Transverse colon (tissue), 4 donors: ENCODE measurements at regions not wholly inside any gene's neighbourhood (a gene's known extent, or its start where the extent isn't known, plus 50 kb on each side); places are given as distances from the start of the nearest gene placed in this dataset.

Experiments used
- DNase-seq: peaks from one replicate; pipeline ENCODE4 v3.0.0-alpha.2; 2019
- H3K27ac ChIP-seq, 4 donors: fragments of 200-600 bp; sonication (generic); 2 replicates each; pipeline ENCODE4 v1.5.1; 2016 to 2018; ENCODE audit warnings: inconsistent platforms in 4 of 4
- H3K27me3 ChIP-seq: fragments of 200-600 bp; sonication (generic); 2 replicates; pipeline ENCODE4 v1.5.1; 2017; ENCODE audit warnings: inconsistent platforms
- H3K36me3 ChIP-seq, 4 donors: fragments of 200-600 bp; sonication (generic); 2 replicates each; pipeline ENCODE4 v1.5.1; 2017 to 2019; ENCODE audit warnings: inconsistent platforms in 4 of 4
- H3K4me1 ChIP-seq, 4 donors: fragments of 200-600 bp; sonication (generic); 2 replicates each; pipeline ENCODE4 v1.5.1; 2017 to 2020; ENCODE audit warnings: inconsistent platforms in 4 of 4
- H3K4me3 ChIP-seq, 4 donors: fragments of 200-600 bp; sonication (generic); 1 replicate in 1 of 4; 2 replicates in 3 of 4; pipeline versions ENCODE4 v1.5.1 to v1.6.1; 2017 to 2019; ENCODE audit warnings: inconsistent platforms in 4 of 4
- H3K9me3 ChIP-seq, 2 donors: fragments of 200-600 bp; sonication (generic); 2 replicates each; pipeline ENCODE4 v1.5.1; 2017 to 2019; ENCODE audit warnings: inconsistent platforms in 2 of 2
- EP300 ChIP-seq: sonication (generic); formaldehyde crosslinking; IDR thresholded peaks from one replicate; pipeline ENCODE4 v1.6.1; 2017; ENCODE audit warnings: antibody characterized with exemption, low read depth
- POLR2A ChIP-seq: fragments of 450-650 bp; IDR thresholded peaks from one replicate; pipeline ENCODE4 v1.6.1; 2016; ENCODE audit warnings: antibody characterized with exemption, mild to moderate bottlenecking, moderate library complexity
- POLR2AphosphoS5 ChIP-seq, 3 donors: sonication (generic); formaldehyde crosslinking; IDR thresholded peaks; one replicate each; pipeline ENCODE4 v1.6.1; 2016; ENCODE audit warnings: antibody characterized with exemption in 3 of 3
- WGBS, 2 donors: methylation state at CpG; one replicate each; pipeline ENCODE4 v1.1.5; 2018; ENCODE audit warnings: low coverage in 1 of 2; 5-methylcytosine and 5-hydroxymethylcytosine counted together
- in situ Hi-C, 4 donors: fragments of 200-750 bp; cut with MboI; loops; one replicate each; pipeline versions ENCODE4 v1.15.0 to v1.15.1; 2017; ENCODE audit warnings: low sequenced_read_pairs in 3 of 4, low pct_ligation_motif_present in 1 of 4, low pct_unique_long_range_greater_than_20kb in 1 of 4
- intact Hi-C: fragments of 100-400 bp; cut with DNase I; formaldehyde crosslinking; loops from one replicate; pipeline ENCODE4 v1.15.1; 2023; ENCODE audit warnings: low total_unique reads
- TF ChIP-seq, protein P1 (sequence below), 5 experiments: fragments of 200-600 bp in 3 of 5; fragments of 450-650 bp in 2 of 5; sonication (generic) in 3 of 5; IDR thresholded peaks; 1 replicate in 2 of 5; 2 replicates in 3 of 5; pipeline ENCODE4 v1.5.1; 2016 to 2017; ENCODE audit warnings: antibody characterized with exemption in 5 of 5, inconsistent platforms in 3 of 5, mild to moderate bottlenecking in 2 of 5, moderate library complexity in 1 of 5

DNA sequence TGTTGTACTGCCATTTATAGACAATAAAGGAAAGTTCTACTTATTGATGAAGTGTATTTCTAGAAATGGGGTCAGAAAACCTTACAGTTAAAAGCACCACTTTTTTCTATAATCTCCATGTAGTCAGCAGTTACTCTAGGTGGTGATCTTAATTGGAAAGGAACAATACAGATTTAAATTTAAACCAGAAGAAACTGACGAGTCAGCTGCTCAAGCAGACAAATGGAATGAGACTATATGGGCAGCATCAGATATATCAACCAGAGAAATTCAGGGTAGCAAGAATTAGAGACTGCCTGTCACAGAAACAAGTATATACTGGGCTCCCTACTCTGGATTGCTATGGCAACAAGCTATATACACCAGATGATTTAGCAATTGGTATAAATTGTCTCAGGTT lies 99.6 kb upstream of the SCG2 start:
- TF ChIP-seq, protein P1, sequence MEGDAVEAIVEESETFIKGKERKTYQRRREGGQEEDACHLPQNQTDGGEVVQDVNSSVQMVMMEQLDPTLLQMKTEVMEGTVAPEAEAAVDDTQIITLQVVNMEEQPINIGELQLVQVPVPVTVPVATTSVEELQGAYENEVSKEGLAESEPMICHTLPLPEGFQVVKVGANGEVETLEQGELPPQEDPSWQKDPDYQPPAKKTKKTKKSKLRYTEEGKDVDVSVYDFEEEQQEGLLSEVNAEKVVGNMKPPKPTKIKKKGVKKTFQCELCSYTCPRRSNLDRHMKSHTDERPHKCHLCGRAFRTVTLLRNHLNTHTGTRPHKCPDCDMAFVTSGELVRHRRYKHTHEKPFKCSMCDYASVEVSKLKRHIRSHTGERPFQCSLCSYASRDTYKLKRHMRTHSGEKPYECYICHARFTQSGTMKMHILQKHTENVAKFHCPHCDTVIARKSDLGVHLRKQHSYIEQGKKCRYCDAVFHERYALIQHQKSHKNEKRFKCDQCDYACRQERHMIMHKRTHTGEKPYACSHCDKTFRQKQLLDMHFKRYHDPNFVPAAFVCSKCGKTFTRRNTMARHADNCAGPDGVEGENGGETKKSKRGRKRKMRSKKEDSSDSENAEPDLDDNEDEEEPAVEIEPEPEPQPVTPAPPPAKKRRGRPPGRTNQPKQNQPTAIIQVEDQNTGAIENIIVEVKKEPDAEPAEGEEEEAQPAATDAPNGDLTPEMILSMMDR (IDR thresholded peaks at IDR 0.05), result no peak
- no peak for TF ChIP-seq POLR2AphosphoS5 (IDR thresholded peaks at IDR 0.05)
- TF ChIP-seq POLR2A, result no peak
- no peak for TF ChIP-seq EP300
- in situ Hi-C loops, result no loop called here
- WGBS, 2 donors, result 84% methylated on average over 1 of the region's 1 CpG; no CpG with 5 or more reads in 1 of the 2 donors

DNA sequence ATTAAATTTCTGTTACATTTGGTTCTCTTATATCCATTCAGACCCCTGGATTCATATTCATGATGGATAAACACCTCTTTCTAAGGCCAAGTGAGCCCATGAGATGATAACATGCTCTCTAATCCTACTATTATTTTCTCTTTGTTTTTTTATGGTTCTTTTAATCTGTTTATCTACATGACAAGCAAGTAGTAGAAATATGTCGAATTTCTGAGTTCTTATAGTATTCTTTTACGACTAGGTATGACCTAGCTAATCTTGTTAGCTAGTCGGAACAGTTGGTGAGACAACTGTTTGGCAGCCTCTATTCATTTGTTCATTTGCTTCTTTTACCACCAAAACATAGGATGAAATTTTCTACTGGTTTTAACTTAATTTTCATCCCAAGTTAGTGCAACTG lies 98.1 kb upstream of the SCG2 start:
- intact Hi-C loops, result no loop called here
- Histone ChIP-seq H3K27ac (no peak overlapping the region), H3K27me3 (no peaks in the 10 kb centered on the region), H3K36me3 (no peaks in the 10 kb centered on the region), H3K4me3 (no peak overlapping the region), H3K9me3 (no peaks in the 10 kb centered on the region), H3K4me1 (no peaks in the 10 kb centered on the region)
- in situ Hi-C loops, result no loop called here
- no peak for TF ChIP-seq POLR2AphosphoS5 (IDR thresholded peaks at IDR 0.05)
- TF ChIP-seq, protein P1 (IDR thresholded peaks at IDR 0.05), result no peak
- TF ChIP-seq POLR2A, result no peak
- no peak for TF ChIP-seq EP300
- 83 to 84% methylated on average over 3 of the region's 3 CpGs for WGBS, 2 donors
- DNase-seq, result no peak

More for the DNA sequence above, 99.6 kb upstream of the SCG2 start:
- no peaks in the 10 kb centered on the region for H3K27me3 ChIP-seq
- H3K36me3 ChIP-seq, result no peaks in the 10 kb centered on the region
- no peaks in the 10 kb centered on the region for H3K9me3 ChIP-seq
- H3K27ac ChIP-seq, result no peak overlapping the region
- DNase-seq, result no peak
- no peak overlapping the region for H3K4me3 ChIP-seq
- intact Hi-C loops, result no loop called here
- H3K4me1 ChIP-seq, result no peaks in the 10 kb centered on the region

- no peak for TF ChIP-seq POLR2AphosphoS5 (IDR thresholded peaks at IDR 0.05)
- Histone ChIP-seq H3K9me3 (no peaks in the 10 kb centered on the region), H3K27me3 (no peaks in the 10 kb centered on the region), H3K27ac (no peak overlapping the region), H3K4me3 (no peak overlapping the region), H3K36me3 (no peaks in the 10 kb centered on the region), H3K4me1 (no peaks in the 10 kb centered on the region)
- intact Hi-C loops, result no loop called here
- in situ Hi-C loops, result no loop called here
- no peak for DNase-seq
- 86 to 91% methylated on average over 4 to 7 of the region's 7 CpGs for WGBS, 2 donors
Observed at GRCh38 chr2:223697892-223698645, 95.9 kb upstream of the SCG2 start.

DNA sequence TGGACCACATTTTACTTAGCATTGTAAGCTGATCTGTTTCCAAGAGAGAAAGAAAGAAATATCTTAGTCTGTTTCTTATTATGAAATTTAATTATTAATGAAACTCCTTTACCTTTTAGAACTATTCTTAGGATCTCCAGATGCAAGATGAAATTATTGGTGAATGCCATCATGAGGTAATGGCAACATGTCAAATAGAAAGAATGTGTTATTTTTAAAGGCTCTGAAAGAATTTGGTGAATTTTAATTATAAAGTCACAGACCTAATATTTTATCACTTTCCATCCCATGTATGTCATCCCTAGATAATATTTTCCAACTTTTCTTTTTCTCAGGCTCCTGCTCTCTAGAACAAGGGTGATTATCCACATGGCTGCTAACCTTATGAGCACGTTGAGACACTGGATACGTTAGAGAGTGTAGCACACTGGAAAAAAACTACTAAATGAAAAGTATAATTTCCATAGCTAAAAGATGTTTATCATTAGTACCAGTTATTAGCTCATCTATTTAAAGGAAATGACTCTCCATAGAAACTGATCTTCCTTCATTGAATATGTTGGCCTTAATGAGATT lies 95.2 kb upstream of the SCG2 start:
- no peaks in the 10 kb centered on the region for H3K27me3 ChIP-seq
- TF ChIP-seq EP300 (no peak), POLR2A (no peak), POLR2AphosphoS5 (IDR thresholded peaks at IDR 0.05) (no peak)
- TF ChIP-seq, protein P1 (IDR thresholded peaks at IDR 0.05), result no peak
- in situ Hi-C loops (no loop called here), intact Hi-C loops (no loop called here)
- H3K9me3 ChIP-seq, result no peaks in the 10 kb centered on the region
- H3K27ac ChIP-seq, result no peak overlapping the region
- 83 to 86% methylated on average over 2 of the region's 2 CpGs for WGBS, 2 donors
- H3K4me3 ChIP-seq, result no peak overlapping the region
- no peak for DNase-seq
- H3K4me1 ChIP-seq, result no peaks in the 10 kb centered on the region
- no peaks in the 10 kb centered on the region for H3K36me3 ChIP-seq
